ENCODE measurements at regions not wholly inside any gene's neighbourhood (a gene's known extent, or its start where the extent isn't known, plus 50 kb on each side); places are given as distances from the start of the nearest gene placed in this dataset.
"Not testable (repeated sequence)": the region's sequence is repeated elsewhere in the genome, so short reads cannot be mapped to it uniquely, and the experiment has no call there.

DNA sequence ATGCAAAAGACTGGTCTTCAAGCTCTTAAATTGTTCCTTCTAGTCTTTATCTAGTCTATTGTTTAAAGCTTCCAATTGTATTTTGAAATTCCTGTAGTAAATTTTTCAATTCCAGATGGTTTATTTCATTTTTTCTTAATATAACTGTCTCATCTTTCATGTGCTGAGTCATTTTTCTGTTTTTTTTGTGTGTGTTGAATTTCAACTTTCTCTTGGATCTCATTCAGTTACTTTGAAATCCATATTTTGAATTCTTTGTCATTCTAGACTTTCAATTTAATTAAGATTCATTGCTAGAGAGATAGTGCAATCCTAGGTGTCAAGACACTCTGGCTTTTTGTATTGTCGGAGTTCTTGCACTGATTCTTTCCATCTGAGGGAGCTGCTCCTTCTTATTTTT, 128.0 kb upstream of the PRKG2 start:
- Histone ChIP-seq H3K4me3 (ENCODE audit: low read depth in 1 of 2, low read length in 1 of 2) (no peak overlapping the region), H3K27me3 (no peaks in the 10 kb centered on the region), H3K36me3 (no peaks in the 10 kb centered on the region), H3K9me3 (no peaks in the 10 kb centered on the region), H3K4me1 (ENCODE audit: control insufficient read depth in 1 of 2, insufficient read depth in 1 of 2, low read depth in 1 of 2, low read length in 1 of 2) (no peaks in the 10 kb centered on the region), H3K27ac (no peak overlapping the region)
- TF ChIP-seq, protein P1, sequence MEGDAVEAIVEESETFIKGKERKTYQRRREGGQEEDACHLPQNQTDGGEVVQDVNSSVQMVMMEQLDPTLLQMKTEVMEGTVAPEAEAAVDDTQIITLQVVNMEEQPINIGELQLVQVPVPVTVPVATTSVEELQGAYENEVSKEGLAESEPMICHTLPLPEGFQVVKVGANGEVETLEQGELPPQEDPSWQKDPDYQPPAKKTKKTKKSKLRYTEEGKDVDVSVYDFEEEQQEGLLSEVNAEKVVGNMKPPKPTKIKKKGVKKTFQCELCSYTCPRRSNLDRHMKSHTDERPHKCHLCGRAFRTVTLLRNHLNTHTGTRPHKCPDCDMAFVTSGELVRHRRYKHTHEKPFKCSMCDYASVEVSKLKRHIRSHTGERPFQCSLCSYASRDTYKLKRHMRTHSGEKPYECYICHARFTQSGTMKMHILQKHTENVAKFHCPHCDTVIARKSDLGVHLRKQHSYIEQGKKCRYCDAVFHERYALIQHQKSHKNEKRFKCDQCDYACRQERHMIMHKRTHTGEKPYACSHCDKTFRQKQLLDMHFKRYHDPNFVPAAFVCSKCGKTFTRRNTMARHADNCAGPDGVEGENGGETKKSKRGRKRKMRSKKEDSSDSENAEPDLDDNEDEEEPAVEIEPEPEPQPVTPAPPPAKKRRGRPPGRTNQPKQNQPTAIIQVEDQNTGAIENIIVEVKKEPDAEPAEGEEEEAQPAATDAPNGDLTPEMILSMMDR (IDR thresholded peaks at IDR 0.05): no peak

DNA sequence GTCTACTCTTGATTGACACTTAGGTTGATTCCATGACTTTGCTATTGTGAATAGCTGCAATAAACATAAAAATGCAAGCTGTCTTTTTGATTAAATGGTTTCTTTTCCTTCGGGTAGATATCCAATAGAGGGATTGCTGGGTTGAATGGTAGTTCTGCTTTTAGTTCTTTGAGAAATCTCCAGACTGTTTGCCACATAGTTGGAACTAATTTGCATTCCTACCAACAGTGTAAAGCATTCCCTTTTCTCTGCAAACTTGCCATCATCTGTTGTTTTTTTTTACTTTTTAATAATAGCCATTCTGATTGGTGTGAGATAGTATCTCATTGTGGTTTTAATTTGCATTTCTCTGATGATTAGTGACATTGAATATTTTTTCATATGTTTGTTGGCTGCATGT, 122.2 kb upstream of the PRKG2 start:
- no peak overlapping the region for H3K4me3 ChIP-seq (ENCODE audit: low read depth in 1 of 2, low read length in 1 of 2)
- no peak overlapping the region for H3K27ac ChIP-seq
- no peaks in the 10 kb centered on the region for H3K4me1 ChIP-seq (ENCODE audit: control insufficient read depth in 1 of 2, insufficient read depth in 1 of 2, low read depth in 1 of 2, low read length in 1 of 2)
- no peaks in the 10 kb centered on the region for H3K36me3 ChIP-seq
- H3K9me3 ChIP-seq: no peaks in the 10 kb centered on the region
- H3K27me3 ChIP-seq: no peaks in the 10 kb centered on the region
- TF ChIP-seq, protein P1 (IDR thresholded peaks at IDR 0.05): no peak

- no peaks in the 10 kb centered on the region for H3K4me1 ChIP-seq (ENCODE audit: control insufficient read depth in 1 of 2, insufficient read depth in 1 of 2, low read depth in 1 of 2, low read length in 1 of 2)
- H3K36me3 ChIP-seq: no peaks in the 10 kb centered on the region
- TF ChIP-seq, protein P1 (IDR thresholded peaks at IDR 0.05): no peak
- H3K4me3 ChIP-seq (ENCODE audit: low read depth in 1 of 2, low read length in 1 of 2): no peak overlapping the region
- H3K27ac ChIP-seq: no peak overlapping the region
- no peaks in the 10 kb centered on the region for H3K9me3 ChIP-seq
- H3K27me3 ChIP-seq: no peaks in the 10 kb centered on the region
Measured at GRCh38 chr4:81335122-81335912, 120.3 kb upstream of the PRKG2 start.

- TF ChIP-seq, protein P1 (IDR thresholded peaks at IDR 0.05): no peak
- no peaks in the 10 kb centered on the region for H3K27me3 ChIP-seq
Measured at GRCh38 chr4:81330018-81330417, 115.0 kb upstream of the PRKG2 start.

DNA sequence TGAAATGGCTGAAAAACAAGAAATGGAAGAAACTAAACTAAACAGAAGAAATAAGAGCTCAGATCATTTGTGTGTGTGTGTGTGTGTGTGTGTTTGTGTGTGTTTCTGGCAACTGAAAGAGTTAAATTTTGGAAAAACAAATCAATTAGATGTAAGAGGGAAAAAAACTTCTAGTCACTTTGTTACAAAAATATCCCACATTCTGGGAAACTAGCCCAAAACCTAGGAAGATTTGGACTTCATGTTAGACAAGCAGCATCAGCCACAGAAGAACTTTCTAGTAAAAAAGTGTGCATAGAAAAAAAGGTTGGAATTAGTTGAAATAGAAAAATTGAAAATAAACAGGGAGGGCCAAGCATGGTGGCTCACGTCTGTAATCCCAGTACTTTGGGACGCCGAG, 111.6 kb upstream of the PRKG2 start:
- H3K36me3 ChIP-seq: no peaks in the 10 kb centered on the region
- no peaks in the 10 kb centered on the region for H3K4me1 ChIP-seq (ENCODE audit: control insufficient read depth in 1 of 2, insufficient read depth in 1 of 2, low read depth in 1 of 2, low read length in 1 of 2)
- H3K27ac ChIP-seq: no peak overlapping the region
- no peak overlapping the region for H3K4me3 ChIP-seq (ENCODE audit: low read depth in 1 of 2, low read length in 1 of 2)
- H3K9me3 ChIP-seq: no peaks in the 10 kb centered on the region
- no peaks in the 10 kb centered on the region for H3K27me3 ChIP-seq
- TF ChIP-seq, protein P1 (IDR thresholded peaks at IDR 0.05): no peak

More at GRCh38 chr4:81330018-81330417, 115.0 kb upstream of the PRKG2 start:
- Histone ChIP-seq H3K36me3 (no peaks in the 10 kb centered on the region), H3K4me1 (ENCODE audit: control insufficient read depth in 1 of 2, insufficient read depth in 1 of 2, low read depth in 1 of 2, low read length in 1 of 2) (no peaks in the 10 kb centered on the region), H3K9me3 (no peaks in the 10 kb centered on the region), H3K27ac (no peak overlapping the region), H3K4me3 (ENCODE audit: low read depth in 1 of 2, low read length in 1 of 2) (no peak overlapping the region)

GRCh38 chr4:81324594-81324993, 109.6 kb upstream of the PRKG2 start:
- H3K9me3 ChIP-seq; H3K27me3 ChIP-seq; H3K36me3 ChIP-seq; H3K27ac ChIP-seq; H3K4me1 ChIP-seq (ENCODE audit: control insufficient read depth in 1 of 2, insufficient read depth in 1 of 2, low read depth in 1 of 2, low read length in 1 of 2); H3K4me3 ChIP-seq (ENCODE audit: low read depth in 1 of 2, low read length in 1 of 2): not testable (repeated sequence)

Data from neutrophil (primary cell).